Chondrocyte (in vitro differentiated cells): ENCODE measurements at regions not wholly inside any gene's neighbourhood (a gene's known extent, or its start where the extent isn't known, plus 50 kb on each side); places are given as distances from the start of the nearest gene placed in this dataset.

Source experiments
- DNase-seq: peaks from one replicate; pipeline ENCODE4 v3.0.0; 2021; ENCODE audit warnings: mixed read lengths, low spot score
- H3K27ac Mint-ChIP-seq: one replicate; pipeline ENCODE4 v1.8.0; 2021; ENCODE audit warnings: mild to moderate bottlenecking, moderate library complexity, mixed read lengths; ENCODE audit not compliant: unreplicated experiment
- H3K27me3 Mint-ChIP-seq: 2 replicates; pipeline ENCODE4 v1.8.0; 2021; ENCODE audit warnings: low read depth, mixed read lengths
- H3K36me3 Mint-ChIP-seq: 2 replicates; pipeline ENCODE4 v1.8.0; 2021; ENCODE audit warnings: low read depth, mixed read lengths
- H3K4me1 Mint-ChIP-seq: 2 replicates; pipeline ENCODE4 v1.8.0; 2021; ENCODE audit warnings: low read depth, mild to moderate bottlenecking, mixed read lengths
- H3K4me3 Mint-ChIP-seq: one replicate; pipeline ENCODE4 v1.8.0; 2021; ENCODE audit warnings: mild to moderate bottlenecking, moderate library complexity, mixed read lengths; ENCODE audit not compliant: unreplicated experiment
- H3K9me3 Mint-ChIP-seq: 2 replicates; pipeline ENCODE4 v1.8.0; 2021; ENCODE audit warnings: low read depth, mixed read lengths
- CTCF ChIP-seq: fragments of 200-600 bp; sonication (generic); IDR thresholded peaks from 2 replicates; pipeline ENCODE4 v1.5.0; 2021; ENCODE audit warnings: antibody characterized with exemption, mild to moderate bottlenecking, moderate library complexity

- DNase-seq, result no peak
- no peak overlapping the region for H3K4me3 Mint-ChIP-seq
- H3K27me3 Mint-ChIP-seq, result no peaks in the 10 kb centered on the region
- TF ChIP-seq CTCF, result no peak
- no peak overlapping the region for H3K27ac Mint-ChIP-seq
- no peaks in the 10 kb centered on the region for H3K4me1 Mint-ChIP-seq
- no peaks in the 10 kb centered on the region for H3K36me3 Mint-ChIP-seq
- H3K9me3 Mint-ChIP-seq, result peaks cover 2% of the 10 kb centered on the region
These were observed 231.0 kb downstream of the NRIP1 start for GRCh38 chr21:14833666-14834351.

DNA sequence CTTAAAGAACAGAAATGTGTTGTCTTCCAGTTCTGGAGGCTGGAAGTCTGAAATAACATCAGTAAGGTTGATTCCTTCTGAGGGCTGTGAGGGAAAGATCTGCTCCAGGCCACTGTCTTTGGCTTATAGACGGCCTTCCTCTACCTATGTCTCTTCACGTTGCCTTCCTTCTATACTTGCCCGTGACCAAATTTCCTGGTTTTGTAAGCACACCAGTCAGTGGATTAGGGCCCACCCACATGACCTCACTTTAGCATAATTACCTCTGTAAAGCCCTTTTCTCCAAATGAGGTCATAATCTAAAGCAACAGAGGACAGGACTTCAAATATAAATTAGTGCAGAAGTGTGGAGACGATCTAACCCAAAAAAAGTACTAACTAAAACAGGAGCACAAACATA, 231.6 kb downstream of the NRIP1 start:
- H3K36me3 Mint-ChIP-seq, result no peaks in the 10 kb centered on the region
- no peak overlapping the region for H3K27ac Mint-ChIP-seq
- H3K27me3 Mint-ChIP-seq, result no peaks in the 10 kb centered on the region
- no peak overlapping the region for H3K4me3 Mint-ChIP-seq
- TF ChIP-seq CTCF, result no peak
- no peaks in the 10 kb centered on the region for H3K4me1 Mint-ChIP-seq
- peaks cover 2% of the 10 kb centered on the region for H3K9me3 Mint-ChIP-seq
- DNase-seq, result no peak

- H3K27ac Mint-ChIP-seq, result no peak overlapping the region
- no peak for TF ChIP-seq CTCF
- DNase-seq, result no peak
- H3K9me3 Mint-ChIP-seq, result peaks cover 2% of the 10 kb centered on the region
- no peaks in the 10 kb centered on the region for H3K27me3 Mint-ChIP-seq
- no peak overlapping the region for H3K4me3 Mint-ChIP-seq
- H3K4me1 Mint-ChIP-seq, result no peaks in the 10 kb centered on the region
- no peaks in the 10 kb centered on the region for H3K36me3 Mint-ChIP-seq
These were observed 234.5 kb downstream of the NRIP1 start for GRCh38 chr21:14830307-14830706.

DNA sequence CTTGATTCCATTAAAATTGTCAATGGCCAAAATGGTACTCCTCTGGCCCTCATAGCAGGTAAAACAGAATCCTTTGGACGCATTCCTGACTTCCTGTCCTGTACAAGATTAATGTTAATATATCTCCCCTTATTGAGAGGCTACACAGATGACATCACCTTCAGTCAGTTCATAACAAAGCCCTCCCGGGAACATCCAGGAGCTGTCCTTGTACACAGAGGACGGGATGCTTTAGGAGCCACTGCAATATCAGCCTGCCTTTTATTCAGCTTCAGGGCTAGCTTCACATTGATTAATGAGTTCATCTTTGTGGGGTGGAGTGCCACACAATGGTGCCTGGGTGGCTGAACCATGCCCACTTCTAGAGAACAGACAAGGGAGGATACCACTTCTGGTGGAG, 235.1 kb downstream of the NRIP1 start:
- no peak for DNase-seq
- no peak for TF ChIP-seq CTCF
- Mint-ChIP-seq H3K36me3 (no peaks in the 10 kb centered on the region), H3K4me1 (no peaks in the 10 kb centered on the region), H3K27me3 (no peaks in the 10 kb centered on the region), H3K27ac (no peak overlapping the region), H3K4me3 (no peak overlapping the region), H3K9me3 (peaks cover 2% of the 10 kb centered on the region)

DNA sequence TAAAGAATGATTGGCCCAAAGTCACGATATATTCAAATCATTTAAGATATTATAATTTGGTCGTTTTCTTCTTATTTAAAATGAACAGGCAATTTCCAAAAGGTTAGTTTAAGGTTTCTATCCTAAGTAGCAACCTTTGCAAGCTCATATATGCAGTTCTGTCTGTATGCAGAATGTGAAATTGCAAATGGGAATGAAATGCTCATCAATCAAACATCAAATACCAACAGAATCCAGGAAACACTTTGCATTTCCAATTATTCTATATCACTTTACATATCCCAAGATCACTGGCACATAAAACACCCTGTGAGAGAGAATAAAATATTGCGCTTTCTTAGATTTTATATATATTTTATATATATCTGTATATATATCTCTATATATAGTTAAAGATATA, 237.3 kb downstream of the NRIP1 start:
- no peaks in the 10 kb centered on the region for H3K36me3 Mint-ChIP-seq
- no peak for DNase-seq
- no peak overlapping the region for H3K4me3 Mint-ChIP-seq
- no peaks in the 10 kb centered on the region for H3K9me3 Mint-ChIP-seq
- TF ChIP-seq CTCF, result no peak
- H3K27me3 Mint-ChIP-seq, result no peaks in the 10 kb centered on the region
- no peak overlapping the region for H3K27ac Mint-ChIP-seq
- H3K4me1 Mint-ChIP-seq, result no peaks in the 10 kb centered on the region
